ENCODE measurements at regions not wholly inside any gene's neighbourhood (a gene's known extent, or its start where the extent isn't known, plus 50 kb on each side); places are given as distances from the start of the nearest gene placed in this dataset.

GRCh38 chr7:424961-425793 lies 94.5 kb downstream of the PDGFA start:
- no peak for DNase-seq

GRCh38 chr7:425794-426188 lies 93.9 kb downstream of the PDGFA start:
- DNase-seq: no peak

- no peak for DNase-seq
Measured at GRCh38 chr7:426510-426909, 93.1 kb downstream of the PDGFA start.

GRCh38 chr7:427506-428103 lies 92.0 kb downstream of the PDGFA start:
- no peak for DNase-seq

- DNase-seq: no peak
Measured at GRCh38 chr7:428387-428786, 91.3 kb downstream of the PDGFA start.

- DNase-seq: no peak
Measured at GRCh38 chr7:428927-429827, 90.5 kb downstream of the PDGFA start.

GRCh38 chr7:429828-430180 lies 89.8 kb downstream of the PDGFA start:
- no peak for DNase-seq

- DNase-seq: no peak
Measured at GRCh38 chr7:431041-431440, 88.6 kb downstream of the PDGFA start.

- no peak for DNase-seq
Measured at GRCh38 chr7:431658-432111, 88.0 kb downstream of the PDGFA start.

GRCh38 chr7:432256-432655 lies 87.4 kb downstream of the PDGFA start:
- no peak for DNase-seq

- no peak for DNase-seq
Measured at GRCh38 chr7:432933-433332, 86.7 kb downstream of the PDGFA start.

GRCh38 chr7:433558-433957 lies 86.1 kb downstream of the PDGFA start:
- DNase-seq: no peak

GRCh38 chr7:434891-435629 lies 84.6 kb downstream of the PDGFA start:
- DNase-seq: peak; percentile 41

- DNase-seq: no peak
Measured at GRCh38 chr7:435630-436366, 83.8 kb downstream of the PDGFA start.

- no peak for DNase-seq
Measured at GRCh38 chr7:436367-437128, 83.1 kb downstream of the PDGFA start.

- DNase-seq: no peak
Measured at GRCh38 chr7:437329-438251, 82.1 kb downstream of the PDGFA start.

- DNase-seq: no peak
Measured at GRCh38 chr7:438361-438760, 81.3 kb downstream of the PDGFA start.

- DNase-seq: no peak
Measured at GRCh38 chr7:438916-439315, 80.7 kb downstream of the PDGFA start.

- no peak for DNase-seq
Measured at GRCh38 chr7:440059-440749, 79.4 kb downstream of the PDGFA start.

All from RPMI8226 (cell line).